SJCRH30 (cell line): ENCODE measurements at regions not wholly inside any gene's neighbourhood (a gene's known extent, or its start where the extent isn't known, plus 50 kb on each side); places are given as distances from the start of the nearest gene placed in this dataset.
"Not testable (repeated sequence)": the region's sequence is repeated elsewhere in the genome, so short reads cannot be mapped to it uniquely, and the experiment has no call there.

Experiments
- DNase-seq, 2 experiments: peaks; one replicate each; pipeline ENCODE4 v3.0.0-alpha.2; 2015 to 2020
- H3K27ac ChIP-seq: fragments of 250-450 bp; sonication (Bioruptor Pico); 2 replicates; pipeline ENCODE4 v1.5.1; 2020; ENCODE audit warnings: mild to moderate bottlenecking, moderate library complexity
- H3K27me3 ChIP-seq: fragments of 250-450 bp; sonication (Bioruptor Pico); 2 replicates; pipeline ENCODE4 v1.5.1; 2020; ENCODE audit warnings: mild to moderate bottlenecking, moderate library complexity
- H3K36me3 ChIP-seq: fragments of 250-450 bp; sonication (Bioruptor Pico); 2 replicates; pipeline ENCODE4 v1.5.1; 2020; ENCODE audit warnings: mild to moderate bottlenecking, moderate library complexity
- H3K4me1 ChIP-seq: fragments of 250-450 bp; sonication (Bioruptor Pico); 2 replicates; pipeline ENCODE4 v1.5.1; 2020; ENCODE audit warnings: mild to moderate bottlenecking, moderate library complexity
- H3K4me3 ChIP-seq: fragments of 250-450 bp; sonication (Bioruptor Pico); 2 replicates; pipeline ENCODE4 v1.5.1; 2020; ENCODE audit warnings: mild to moderate bottlenecking, moderate library complexity
- H3K9me3 ChIP-seq: fragments of 250-450 bp; sonication (Bioruptor Pico); replicated peaks from 2 replicates; pipeline ENCODE4 v1.5.1; 2020; ENCODE audit warnings: mild to moderate bottlenecking, moderate library complexity

- no peak overlapping the region for H3K27ac ChIP-seq
- H3K4me1 ChIP-seq, result peaks cover 16% of the 10 kb centered on the region
- no peak overlapping the region for H3K4me3 ChIP-seq
- DNase-seq, result no peak
- no peaks in the 10 kb centered on the region for H3K36me3 ChIP-seq
- no peaks in the 10 kb centered on the region for H3K27me3 ChIP-seq
- H3K9me3 ChIP-seq, result no peaks in the 10 kb centered on the region
These were observed 141.1 kb upstream of the AFDN start for GRCh38 chr6:167685654-167686053.

GRCh38 chr6:167686204-167686893 is 140.4 kb upstream of the AFDN start:
- H3K9me3 ChIP-seq, result no peaks in the 10 kb centered on the region
- peaks cover 16% of the 10 kb centered on the region for H3K4me1 ChIP-seq
- no peak overlapping the region for H3K27ac ChIP-seq
- H3K27me3 ChIP-seq, result no peaks in the 10 kb centered on the region
- DNase-seq, result no peak
- H3K36me3 ChIP-seq, result no peaks in the 10 kb centered on the region
- no peak overlapping the region for H3K4me3 ChIP-seq

DNA sequence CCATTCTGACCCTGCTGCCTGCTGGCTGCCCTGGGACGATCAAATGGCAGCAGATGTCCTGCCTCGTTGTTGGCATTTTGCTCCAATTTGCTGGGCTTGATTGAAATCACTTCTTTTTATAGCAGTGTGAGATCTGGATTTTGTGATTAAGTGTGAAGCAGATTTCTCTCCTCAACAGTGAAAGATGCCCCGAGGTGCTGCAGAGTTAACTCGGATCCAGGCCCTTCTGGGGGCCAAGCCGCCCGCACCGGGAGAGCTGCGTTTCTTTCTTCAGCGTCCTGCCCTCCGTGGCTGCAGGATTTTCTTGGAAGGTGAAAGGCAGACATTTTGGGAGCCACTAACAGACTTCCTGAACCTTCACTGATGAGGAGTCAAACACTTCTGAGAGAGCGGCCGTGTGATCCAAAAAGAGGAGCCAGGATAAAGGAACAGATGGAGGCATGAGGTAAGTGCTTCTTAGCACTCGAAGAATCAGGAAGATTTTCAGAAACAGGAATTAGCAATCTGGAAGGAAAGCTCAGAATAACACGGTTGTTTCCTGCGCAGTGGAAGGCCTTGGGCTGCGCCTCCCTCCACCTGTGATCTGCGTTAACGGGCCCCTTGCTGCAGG is 139.5 kb upstream of the AFDN start:
- no peak for DNase-seq
- Histone ChIP-seq H3K4me3 (no peak overlapping the region), H3K27ac (no peak overlapping the region), H3K4me1 (peaks cover 13% of the 10 kb centered on the region), H3K36me3 (no peaks in the 10 kb centered on the region), H3K27me3 (no peaks in the 10 kb centered on the region), H3K9me3 (no peaks in the 10 kb centered on the region)

GRCh38 chr6:167688123-167688522 is 138.6 kb upstream of the AFDN start:
- Histone ChIP-seq H3K4me3 (no peak overlapping the region), H3K27me3 (no peaks in the 10 kb centered on the region), H3K36me3 (no peaks in the 10 kb centered on the region), H3K9me3 (no peaks in the 10 kb centered on the region), H3K4me1 (peaks cover 6% of the 10 kb centered on the region), H3K27ac (no peak overlapping the region)
- DNase-seq, result no peak

GRCh38 chr6:167689278-167689677 is 137.4 kb upstream of the AFDN start:
- H3K9me3 ChIP-seq, result no peaks in the 10 kb centered on the region

GRCh38 chr6:167689751-167690150 is 137.0 kb upstream of the AFDN start:
- no peak for DNase-seq
- Histone ChIP-seq H3K36me3 (no peaks in the 10 kb centered on the region), H3K27ac (no peak overlapping the region), H3K9me3 (no peaks in the 10 kb centered on the region), H3K27me3 (no peaks in the 10 kb centered on the region), H3K4me1 (no peaks in the 10 kb centered on the region), H3K4me3 (no peak overlapping the region)

More at GRCh38 chr6:167689278-167689677, 137.4 kb upstream of the AFDN start:
- no peaks in the 10 kb centered on the region for H3K27me3 ChIP-seq
- no peak overlapping the region for H3K27ac ChIP-seq
- no peak for DNase-seq
- no peak overlapping the region for H3K4me3 ChIP-seq
- no peaks in the 10 kb centered on the region for H3K36me3 ChIP-seq
- no peaks in the 10 kb centered on the region for H3K4me1 ChIP-seq

DNA sequence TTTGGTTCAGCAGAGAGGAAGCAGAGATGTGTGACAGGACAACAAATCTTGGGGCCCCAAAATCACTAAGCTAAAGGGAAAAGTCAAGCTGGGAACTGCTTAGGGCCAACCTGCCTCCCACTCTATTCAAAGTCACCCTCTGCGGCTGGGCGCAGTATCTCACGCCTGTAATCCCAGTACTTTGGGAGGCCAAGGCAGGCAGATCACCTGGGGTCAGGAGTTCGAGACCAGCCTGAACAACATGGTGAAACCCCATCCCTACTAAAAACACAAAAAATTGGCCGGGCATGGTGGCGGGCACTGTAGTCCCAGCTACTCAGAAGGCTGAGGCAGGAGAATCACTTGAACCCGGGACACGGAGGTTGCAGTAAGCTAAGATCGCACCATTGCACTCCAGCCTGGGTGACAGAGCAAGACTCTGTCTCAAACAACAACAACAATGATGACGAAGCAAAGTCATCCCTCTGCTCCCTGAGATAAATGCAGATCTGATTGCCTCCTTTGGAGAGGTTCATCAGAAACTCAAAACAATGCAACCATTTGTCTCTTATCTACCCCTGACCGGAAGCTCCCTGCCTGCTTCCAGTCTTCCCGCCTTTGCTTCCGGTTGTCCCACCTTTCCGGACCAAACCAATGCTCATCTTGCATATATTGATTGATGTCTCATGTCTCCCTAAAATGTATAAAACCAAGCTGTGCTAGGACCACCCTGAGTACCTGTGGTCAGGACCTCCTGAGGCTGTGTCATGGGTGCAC is 136.4 kb upstream of the AFDN start:
- not testable (repeated sequence) for H3K27me3 ChIP-seq, H3K4me3 ChIP-seq, DNase-seq, H3K4me1 ChIP-seq, H3K9me3 ChIP-seq, H3K36me3 ChIP-seq, H3K27ac ChIP-seq

DNA sequence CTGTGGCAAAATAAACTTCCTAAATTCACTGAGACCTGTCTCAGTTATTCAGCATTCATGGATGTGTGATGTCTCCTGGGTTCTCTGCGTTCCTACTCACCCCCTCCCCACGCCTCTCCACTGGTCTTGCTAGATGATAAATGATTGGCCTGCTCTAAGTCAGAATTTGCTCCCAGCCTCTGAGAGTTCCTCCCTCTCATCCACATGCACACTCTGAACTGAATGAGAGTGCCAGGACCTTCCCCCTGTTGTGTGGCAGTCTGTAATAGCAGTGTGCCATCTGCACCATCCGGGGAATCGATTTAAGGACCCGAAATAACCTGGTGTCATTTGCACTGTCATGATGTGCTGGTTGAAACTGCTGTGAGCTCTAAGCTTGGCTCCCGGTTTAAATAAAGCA is 135.8 kb upstream of the AFDN start:
- H3K27ac ChIP-seq, result no peak overlapping the region

GRCh38 chr6:167691533-167692312 is 135.0 kb upstream of the AFDN start:
- Histone ChIP-seq H3K9me3 (no peaks in the 10 kb centered on the region), H3K27me3 (no peaks in the 10 kb centered on the region), H3K4me1 (no peaks in the 10 kb centered on the region), H3K4me3 (no peak overlapping the region), H3K27ac (no peak overlapping the region), H3K36me3 (no peaks in the 10 kb centered on the region)
- no peak for DNase-seq

More for the DNA sequence above, 135.8 kb upstream of the AFDN start:
- no peaks in the 10 kb centered on the region for H3K9me3 ChIP-seq
- DNase-seq, result no peak
- H3K27me3 ChIP-seq, result no peaks in the 10 kb centered on the region
- no peaks in the 10 kb centered on the region for H3K36me3 ChIP-seq
- no peak overlapping the region for H3K4me3 ChIP-seq
- H3K4me1 ChIP-seq, result no peaks in the 10 kb centered on the region

- H3K9me3 ChIP-seq, H3K4me1 ChIP-seq, H3K27me3 ChIP-seq, H3K36me3 ChIP-seq, H3K4me3 ChIP-seq, DNase-seq, H3K27ac ChIP-seq: not testable (repeated sequence)
These were observed 133.2 kb upstream of the AFDN start for GRCh38 chr6:167693478-167693877.

DNA sequence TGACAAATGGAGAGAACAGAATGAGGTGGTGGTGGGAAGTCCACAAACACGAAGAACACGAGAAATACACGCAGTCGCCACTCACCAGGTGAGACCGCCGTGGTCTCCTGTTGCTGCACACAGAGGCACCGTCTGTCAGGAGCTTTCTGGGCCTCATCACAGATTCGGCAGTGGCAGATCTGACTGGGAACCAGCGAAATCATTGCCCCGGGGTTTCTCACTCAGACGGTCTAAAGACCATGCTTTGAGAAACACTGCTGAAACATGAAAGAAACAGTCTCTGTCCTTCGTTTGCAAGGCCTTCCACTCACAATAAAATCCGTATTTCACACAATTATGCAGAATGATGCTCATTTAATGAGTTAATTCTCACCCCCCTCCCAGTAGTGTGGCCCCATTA is 130.9 kb upstream of the AFDN start:
- H3K9me3 ChIP-seq, result no peaks in the 10 kb centered on the region
- H3K4me3 ChIP-seq, result no peak overlapping the region
- no peak overlapping the region for H3K27ac ChIP-seq
- DNase-seq, result no peak
- H3K4me1 ChIP-seq, result no peaks in the 10 kb centered on the region
- no peaks in the 10 kb centered on the region for H3K27me3 ChIP-seq
- no peaks in the 10 kb centered on the region for H3K36me3 ChIP-seq

GRCh38 chr6:167696296-167696695 is 130.4 kb upstream of the AFDN start:
- no peak for DNase-seq
- Histone ChIP-seq H3K9me3 (no peaks in the 10 kb centered on the region), H3K36me3 (no peaks in the 10 kb centered on the region), H3K4me3 (no peak overlapping the region), H3K27me3 (no peaks in the 10 kb centered on the region), H3K27ac (no peak overlapping the region), H3K4me1 (no peaks in the 10 kb centered on the region)

DNA sequence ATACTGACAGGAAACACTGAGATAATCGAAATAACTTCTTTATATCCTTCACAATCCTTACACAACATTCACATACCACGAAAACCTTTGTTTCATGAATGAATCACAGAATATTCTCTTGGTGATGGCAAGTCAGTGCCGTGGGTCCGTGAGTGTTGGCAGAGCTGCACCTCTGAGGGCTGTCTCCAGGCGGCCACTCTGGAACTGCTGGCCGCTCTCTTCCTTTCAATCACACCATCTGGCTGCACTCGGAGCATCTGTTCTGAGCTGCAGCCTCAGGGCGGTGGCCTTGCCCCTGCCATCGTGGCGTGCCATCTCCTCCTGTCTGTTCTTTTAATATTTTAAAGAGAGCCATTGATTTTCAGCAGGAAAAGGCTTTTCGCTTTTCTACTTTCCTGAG is 129.4 kb upstream of the AFDN start:
- Histone ChIP-seq H3K4me1 (no peaks in the 10 kb centered on the region), H3K9me3 (no peaks in the 10 kb centered on the region), H3K27me3 (no peaks in the 10 kb centered on the region), H3K36me3 (no peaks in the 10 kb centered on the region), H3K4me3 (no peak overlapping the region), H3K27ac (no peak overlapping the region)
- DNase-seq, result peak in 1 of 2 experiments; percentile 25

DNA sequence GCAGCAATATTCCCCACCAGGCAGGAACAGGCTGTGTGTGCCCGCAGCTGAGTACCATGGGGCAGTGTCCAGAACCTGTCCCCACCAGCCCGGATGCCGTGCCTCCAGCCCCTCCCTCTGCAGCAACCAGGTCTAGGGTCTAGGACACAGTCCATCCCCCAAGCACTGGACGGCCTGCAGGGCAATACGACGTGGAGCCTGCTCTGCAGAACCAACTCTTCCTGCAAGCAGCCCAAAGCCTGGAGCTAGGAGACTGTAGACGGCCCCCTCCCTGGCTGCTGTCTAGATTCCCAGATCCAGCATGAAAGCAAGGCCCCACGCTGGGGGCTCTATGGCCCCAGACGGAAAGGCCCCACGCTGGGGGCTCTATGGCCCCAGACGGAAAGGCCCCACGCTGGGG is 128.2 kb upstream of the AFDN start:
- Histone ChIP-seq H3K4me3 (no peak overlapping the region), H3K36me3 (no peaks in the 10 kb centered on the region), H3K9me3 (no peaks in the 10 kb centered on the region), H3K4me1 (no peaks in the 10 kb centered on the region), H3K27ac (no peak overlapping the region), H3K27me3 (no peaks in the 10 kb centered on the region)
- no peak for DNase-seq
